ENCODE measurements at regions not wholly inside any gene's neighbourhood (a gene's known extent, or its start where the extent isn't known, plus 50 kb on each side); places are given as distances from the start of the nearest gene placed in this dataset.
"Not testable (repeated sequence)": the region's sequence is repeated elsewhere in the genome, so short reads cannot be mapped to it uniquely, and the experiment has no call there.

DNA sequence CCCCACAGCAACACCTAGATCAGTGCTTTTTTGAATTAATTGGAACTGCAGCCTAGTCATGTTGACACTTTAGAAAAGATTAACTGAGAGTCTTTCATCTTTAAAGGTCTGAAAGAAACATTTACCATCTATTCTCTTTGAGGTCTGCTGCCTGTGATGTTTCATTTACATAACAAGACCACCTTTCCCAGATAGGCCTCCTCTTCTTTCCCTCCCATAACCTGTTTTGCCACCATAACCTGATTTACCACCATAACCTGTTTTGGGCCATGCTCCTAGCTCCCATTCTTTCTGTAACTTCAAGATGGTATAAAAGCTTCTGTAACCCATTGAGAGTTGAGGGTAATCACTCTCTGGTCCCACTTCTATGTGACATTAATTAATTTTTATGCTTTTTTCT, 320.8 kb downstream of the PCDH20 start:
- POLR2A ChIA-PET: no interaction called here

DNA sequence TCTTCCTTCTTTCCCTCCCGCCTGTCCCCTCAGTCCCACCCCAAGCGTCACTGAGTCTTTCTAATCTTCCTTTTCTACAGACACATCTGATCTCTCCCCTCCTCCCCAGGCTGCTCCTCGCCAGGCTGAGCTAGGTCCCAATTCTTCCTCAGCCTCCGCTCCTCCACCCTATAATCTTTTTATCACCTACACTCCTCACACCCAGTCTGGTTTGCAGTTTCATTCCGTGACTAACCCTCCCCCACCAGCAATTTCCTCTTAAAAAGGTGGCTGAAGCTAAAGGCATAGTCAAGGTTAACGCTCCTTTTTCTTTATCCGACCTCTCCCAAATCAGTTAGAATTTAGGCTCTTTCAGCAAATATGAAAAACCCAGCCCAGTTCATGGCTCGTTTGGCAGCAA, 325.8 kb downstream of the PCDH20 start:
- H3K4me1 Mint-ChIP-seq (ENCODE audit: low read depth); CTCF ChIA-PET; POLR2A ChIA-PET; H3K9me3 Mint-ChIP-seq; H3K4me3 Mint-ChIP-seq; DNase-seq; H3K27me3 Mint-ChIP-seq; H3K27ac Mint-ChIP-seq; H3K36me3 Mint-ChIP-seq (ENCODE audit: low read depth); intact Hi-C loops (cut with micrococcal nuclease); ATAC-seq: not testable (repeated sequence)

More for the DNA sequence above, 320.8 kb downstream of the PCDH20 start:
- no peaks in the 10 kb centered on the region for H3K9me3 Mint-ChIP-seq
- H3K4me1 Mint-ChIP-seq (ENCODE audit: low read depth): no peaks in the 10 kb centered on the region
- no peak overlapping the region for H3K27ac Mint-ChIP-seq
- intact Hi-C loops (cut with micrococcal nuclease): no loop called here
- no peak for DNase-seq
- CTCF ChIA-PET: no interaction called here
- ATAC-seq: no peak
- TF ChIP-seq, protein P1, sequence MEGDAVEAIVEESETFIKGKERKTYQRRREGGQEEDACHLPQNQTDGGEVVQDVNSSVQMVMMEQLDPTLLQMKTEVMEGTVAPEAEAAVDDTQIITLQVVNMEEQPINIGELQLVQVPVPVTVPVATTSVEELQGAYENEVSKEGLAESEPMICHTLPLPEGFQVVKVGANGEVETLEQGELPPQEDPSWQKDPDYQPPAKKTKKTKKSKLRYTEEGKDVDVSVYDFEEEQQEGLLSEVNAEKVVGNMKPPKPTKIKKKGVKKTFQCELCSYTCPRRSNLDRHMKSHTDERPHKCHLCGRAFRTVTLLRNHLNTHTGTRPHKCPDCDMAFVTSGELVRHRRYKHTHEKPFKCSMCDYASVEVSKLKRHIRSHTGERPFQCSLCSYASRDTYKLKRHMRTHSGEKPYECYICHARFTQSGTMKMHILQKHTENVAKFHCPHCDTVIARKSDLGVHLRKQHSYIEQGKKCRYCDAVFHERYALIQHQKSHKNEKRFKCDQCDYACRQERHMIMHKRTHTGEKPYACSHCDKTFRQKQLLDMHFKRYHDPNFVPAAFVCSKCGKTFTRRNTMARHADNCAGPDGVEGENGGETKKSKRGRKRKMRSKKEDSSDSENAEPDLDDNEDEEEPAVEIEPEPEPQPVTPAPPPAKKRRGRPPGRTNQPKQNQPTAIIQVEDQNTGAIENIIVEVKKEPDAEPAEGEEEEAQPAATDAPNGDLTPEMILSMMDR (IDR thresholded peaks at IDR 0.05): no peak
- H3K4me3 Mint-ChIP-seq: no peak overlapping the region
- no peaks in the 10 kb centered on the region for H3K27me3 Mint-ChIP-seq
- no peaks in the 10 kb centered on the region for H3K36me3 Mint-ChIP-seq (ENCODE audit: low read depth)

DNA sequence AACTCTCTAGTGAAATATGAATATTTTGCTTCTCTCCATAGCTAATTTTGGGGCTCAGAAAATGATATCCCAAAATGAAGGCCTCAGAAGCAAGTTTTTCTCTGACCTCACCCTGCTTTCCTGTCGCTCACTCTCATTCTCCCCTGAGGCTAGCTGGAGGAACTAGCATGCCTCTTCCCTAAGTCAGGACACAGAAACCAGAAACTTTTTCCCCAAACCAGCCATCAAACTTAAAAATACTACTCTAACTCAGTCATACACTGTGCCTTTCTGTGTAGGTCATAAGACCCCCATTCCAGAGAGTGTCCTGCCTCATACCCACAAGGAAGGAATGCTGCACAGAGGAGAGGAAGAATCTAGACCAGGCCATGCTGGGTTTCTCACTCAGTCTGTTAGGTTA, 329.6 kb downstream of the PCDH20 start:
- DNase-seq (no peak), ATAC-seq (no peak)
- Mint-ChIP-seq H3K36me3 (ENCODE audit: low read depth) (no peaks in the 10 kb centered on the region), H3K27me3 (no peaks in the 10 kb centered on the region), H3K4me3 (no peak overlapping the region), H3K27ac (no peak overlapping the region), H3K9me3 (peaks cover 8% of the 10 kb centered on the region), H3K4me1 (ENCODE audit: low read depth) (no peaks in the 10 kb centered on the region)
- ChIA-PET POLR2A (no interaction called here), CTCF (no interaction called here)
- TF ChIP-seq, protein P1 (IDR thresholded peaks at IDR 0.05): no peak
- intact Hi-C loops (cut with micrococcal nuclease): no loop called here

DNA sequence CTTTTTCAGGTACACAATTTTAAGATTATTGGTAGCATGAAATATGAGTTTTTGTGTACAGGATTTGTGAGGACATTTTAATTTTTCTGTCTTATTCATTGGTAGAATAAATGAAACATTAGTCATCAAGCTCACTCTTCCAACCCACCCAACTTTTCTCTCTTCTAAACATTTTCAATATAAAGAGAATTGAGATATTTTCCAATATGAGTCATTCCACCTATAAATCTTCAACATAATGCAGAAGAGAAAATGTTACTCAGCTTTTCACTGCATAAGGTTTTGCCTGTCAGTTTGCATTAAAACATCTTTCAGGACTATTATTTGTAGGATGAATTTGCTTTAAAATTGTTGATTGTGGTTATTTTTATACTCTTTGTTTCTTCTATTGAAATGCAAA, 330.7 kb downstream of the PCDH20 start:
- no peaks in the 10 kb centered on the region for H3K36me3 Mint-ChIP-seq (ENCODE audit: low read depth)
- no peaks in the 10 kb centered on the region for H3K4me1 Mint-ChIP-seq (ENCODE audit: low read depth)
- ChIA-PET POLR2A (no interaction called here), CTCF (no interaction called here)
- TF ChIP-seq, protein P1 (IDR thresholded peaks at IDR 0.05): no peak
- DNase-seq (no peak), ATAC-seq (no peak)
- H3K9me3 Mint-ChIP-seq: peaks cover 10% of the 10 kb centered on the region
- no peak overlapping the region for H3K27ac Mint-ChIP-seq
- intact Hi-C loops (cut with micrococcal nuclease): no loop called here
- no peak overlapping the region for H3K4me3 Mint-ChIP-seq
- H3K27me3 Mint-ChIP-seq: no peaks in the 10 kb centered on the region

DNA sequence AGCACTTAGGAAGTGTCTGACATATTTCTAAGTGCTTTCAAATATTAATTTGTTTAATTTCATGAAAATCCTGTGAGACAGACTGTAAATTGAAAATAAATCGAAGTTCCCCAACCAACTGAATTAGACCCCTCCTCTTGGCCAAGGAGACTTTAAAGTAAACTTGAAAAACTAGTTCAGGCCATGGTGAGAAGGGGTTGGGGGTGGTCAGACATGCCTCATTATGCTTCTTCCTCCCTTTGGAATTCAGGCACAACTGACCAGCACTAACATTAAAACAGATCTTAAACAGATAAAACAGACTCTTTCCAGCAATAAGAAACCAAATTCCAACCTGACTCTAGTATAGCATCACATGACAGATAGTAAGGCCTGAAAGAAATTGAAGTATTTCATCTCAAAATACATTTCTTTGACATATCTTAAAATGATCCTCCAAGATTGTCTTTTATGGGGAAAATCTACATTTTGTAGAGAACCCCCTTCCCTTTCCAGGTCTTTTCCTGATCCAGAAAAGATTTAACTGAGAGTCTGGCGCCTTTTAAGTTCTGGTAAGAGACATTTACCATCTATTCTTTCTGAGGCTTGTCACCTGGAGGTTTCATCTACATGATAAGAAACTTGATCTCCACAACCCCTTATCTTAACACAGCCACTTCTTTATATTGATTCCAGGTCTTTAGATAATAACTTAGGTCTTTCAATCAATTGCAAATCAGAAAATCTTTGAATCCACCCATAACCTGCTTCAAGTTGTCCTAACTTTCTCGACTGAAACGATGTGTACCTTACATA, 336.5 kb downstream of the PCDH20 start:
- TF ChIP-seq, protein P1 (IDR thresholded peaks at IDR 0.05): no peak
- no peak for ATAC-seq
- H3K4me1 Mint-ChIP-seq (ENCODE audit: low read depth): no peaks in the 10 kb centered on the region
- CTCF ChIA-PET: no interaction called here
- no peak for DNase-seq
- H3K27me3 Mint-ChIP-seq: no peaks in the 10 kb centered on the region
- POLR2A ChIA-PET: no interaction called here
- H3K9me3 Mint-ChIP-seq: peaks cover 8% of the 10 kb centered on the region
- H3K36me3 Mint-ChIP-seq (ENCODE audit: low read depth): no peaks in the 10 kb centered on the region
- no peak overlapping the region for H3K27ac Mint-ChIP-seq
- intact Hi-C loops (cut with micrococcal nuclease): no loop called here
- no peak overlapping the region for H3K4me3 Mint-ChIP-seq
